Endothelial cell of umbilical vein (primary cell): ENCODE measurements at regions not wholly inside any gene's neighbourhood (a gene's known extent, or its start where the extent isn't known, plus 50 kb on each side); places are given as distances from the start of the nearest gene placed in this dataset.

Source experiments
- BruUV-seq: library from RNA; stranded (reverse); fragments of 400-500 nt; replicated peaks from 2 replicates; lab custom pipeline; 2021; lab: Mats Ljungman, UMichigan
- CTCF ChIA-PET: fragments of 300-600, 350-600 bp; sonication (Branson Sonifier 250); formaldehyde crosslinking; loops from one replicate; lab custom pipeline; 2021; ENCODE audit warnings: antibody characterized with exemption, inconsistent platforms; lab: Charles Lee
- POLR2A ChIA-PET: fragments of 300-600, 350-600 bp; sonication (Branson Sonifier 250); formaldehyde crosslinking; loops from one replicate; lab custom pipeline; 2021; ENCODE audit warnings: antibody characterized with exemption, inconsistent platforms; lab: Charles Lee
- DNase-seq: peaks from one replicate; pipeline ENCODE4 v3.0.0-alpha.2; 2011; ENCODE audit warnings: low read depth, low spot score
- FAIRE-seq: peaks from 2 replicates; lab custom pipeline; 2011; peaks lifted over from hg19 to GRCh38; lab: Jason Lieb, UNC
- H2AFZ ChIP-seq: 2 replicates; pipeline ENCODE4 v1.6.0; 2012; ENCODE audit warnings: low read depth, low read length, control low read depth, inconsistent platforms
- H3K27ac ChIP-seq: 2 replicates; pipeline ENCODE4 v1.5.1; 2011; ENCODE audit warnings: low read depth, mild to moderate bottlenecking, control low read depth, low read length, moderate library complexity; ENCODE audit not compliant: insufficient read depth
- H3K27me3 ChIP-seq, 2 experiments: 2 replicates each; pipeline versions ENCODE4 v1.6.0 to v1.6.1; 2011; ENCODE audit warnings: low read length in 2 of 2, mixed read lengths in 1 of 2; ENCODE audit not compliant: control insufficient read depth in 2 of 2, insufficient read depth in 2 of 2
- H3K36me3 ChIP-seq, 2 experiments: 2 replicates in 1 of 2; 3 replicates in 1 of 2; pipeline ENCODE4 v1.5.1; 2011; ENCODE audit warnings: low read length in 2 of 2, mild to moderate bottlenecking in 1 of 2, moderate library complexity in 1 of 2; ENCODE audit not compliant: control insufficient read depth in 2 of 2, insufficient read depth in 2 of 2; ENCODE audit errors: extremely low read depth in 1 of 2
- H3K4me1 ChIP-seq: 3 replicates; pipeline ENCODE4 v1.5.1; 2011; ENCODE audit warnings: mild to moderate bottlenecking, low read length; ENCODE audit not compliant: control insufficient read depth, insufficient read depth; ENCODE audit errors: extremely low read depth
- H3K4me2 ChIP-seq: 2 replicates; pipeline ENCODE4 v1.6.1; 2011; ENCODE audit warnings: low read length, control low read depth, mixed read lengths; ENCODE audit not compliant: insufficient read depth
- H3K4me3 ChIP-seq, 3 experiments: fragments of 200-600 bp in 1 of 3; sonication (generic), shearing (Covaris generic) in 1 of 3; replicated peaks in 1 of 3; 2 replicates each; pipeline ENCODE4 v1.5.1; 2011 to 2016; ENCODE audit warnings: control low read depth in 3 of 3, low read length in 3 of 3, mild to moderate bottlenecking in 2 of 3, inconsistent platforms in 1 of 3, low read depth in 1 of 3, moderate library complexity in 1 of 3; ENCODE audit not compliant: insufficient read depth in 1 of 3
- H3K79me2 ChIP-seq: 2 replicates; pipeline ENCODE4 v1.6.0; 2012; ENCODE audit warnings: low read length, inconsistent platforms; ENCODE audit not compliant: control insufficient read depth, insufficient read depth
- H3K9ac ChIP-seq: replicated peaks from 2 replicates; pipeline ENCODE3; 2011; ENCODE audit warnings: low read length, control low read depth; ENCODE audit not compliant: insufficient read depth; ENCODE audit errors: extremely low read depth
- H3K9me1 ChIP-seq: replicated peaks from 3 replicates; pipeline ENCODE4 v1.6.0; 2011; ENCODE audit warnings: mild to moderate bottlenecking, low read length; ENCODE audit not compliant: control insufficient read depth, insufficient read depth; ENCODE audit errors: extremely low read depth
- H3K9me3 ChIP-seq: replicated peaks from 2 replicates; pipeline ENCODE4 v1.5.1; 2012; ENCODE audit warnings: low read length, inconsistent platforms; ENCODE audit not compliant: control insufficient read depth, insufficient read depth
- H4K20me1 ChIP-seq: replicated peaks from 2 replicates; pipeline ENCODE3; 2011; ENCODE audit warnings: mild to moderate bottlenecking, low read length; ENCODE audit not compliant: control insufficient read depth, insufficient read depth; ENCODE audit errors: extremely low read depth
- EZH2 ChIP-seq: IDR thresholded peaks from 2 replicates; pipeline ENCODE4 v1.6.1; 2012; ENCODE audit warnings: borderline replicate concordance, low read depth, mild to moderate bottlenecking, moderate library complexity, low read length, inconsistent platforms; ENCODE audit not compliant: severe bottlenecking
- FOS ChIP-seq: IDR thresholded peaks from 2 replicates; pipeline ENCODE4 v1.6.1; 2011; ENCODE audit warnings: mild to moderate bottlenecking, low read length, moderate library complexity, borderline replicate concordance; ENCODE audit not compliant: insufficient read depth
- GATA2 ChIP-seq: IDR thresholded peaks from 2 replicates; pipeline ENCODE4 v1.7.0; 2011; ENCODE audit warnings: low read depth, mild to moderate bottlenecking, moderate library complexity, mixed read lengths, low read length; ENCODE audit not compliant: insufficient read length, insufficient read depth
- JUN ChIP-seq: IDR thresholded peaks from 2 replicates; pipeline ENCODE4 v1.6.1; 2011; ENCODE audit warnings: borderline replicate concordance, low read depth; ENCODE audit not compliant: insufficient read length, insufficient read depth
- MYC ChIP-seq: IDR thresholded peaks from one replicate; pipeline ENCODE4 v1.6.1; 2011; ENCODE audit warnings: mild to moderate bottlenecking, low read depth, low read length
- POLR2A ChIP-seq: IDR thresholded peaks from 2 replicates; pipeline ENCODE4 v1.6.1; 2012; ENCODE audit warnings: low read depth, mild to moderate bottlenecking, control low read depth, low read length
- POLR2AphosphoS5 ChIP-seq: IDR thresholded peaks from 2 replicates; pipeline ENCODE4 v1.6.1; 2012; ENCODE audit warnings: low read depth, mild to moderate bottlenecking, control low read depth, low read length, moderate library complexity; ENCODE audit not compliant: insufficient read depth
- dilution Hi-C: fragments of 300-500 bp; cut with MboI; formaldehyde crosslinking; loops from one replicate; pipeline ENCODE4 v1.15.0; 2019; ENCODE audit warnings: low sequenced_read_pairs; ENCODE audit not compliant: extremely low pct_ligation_motif_present
- intact Hi-C: fragments of 100-400 bp; cut with micrococcal nuclease; formaldehyde crosslinking; loops from one replicate; pipeline ENCODE4 v1.10.0; 2022
- TF ChIP-seq, protein P1 (sequence below), 2 donors: IDR thresholded peaks; 1 replicate in 1 of 2; 2 replicates in 1 of 2; pipeline ENCODE4 v1.5.1; 2011; ENCODE audit warnings: low read length in 2 of 2, mild to moderate bottlenecking in 2 of 2, moderate library complexity in 2 of 2, control low read depth in 1 of 2, inconsistent platforms in 1 of 2, low read depth in 1 of 2; ENCODE audit not compliant: insufficient read depth in 1 of 2; ENCODE audit errors: extremely low read depth in 1 of 2
- TF ChIP-seq, protein P2 (sequence below): IDR thresholded peaks from 2 replicates; pipeline ENCODE4 v1.6.1; 2011; ENCODE audit not compliant: insufficient read depth, insufficient read length

DNA sequence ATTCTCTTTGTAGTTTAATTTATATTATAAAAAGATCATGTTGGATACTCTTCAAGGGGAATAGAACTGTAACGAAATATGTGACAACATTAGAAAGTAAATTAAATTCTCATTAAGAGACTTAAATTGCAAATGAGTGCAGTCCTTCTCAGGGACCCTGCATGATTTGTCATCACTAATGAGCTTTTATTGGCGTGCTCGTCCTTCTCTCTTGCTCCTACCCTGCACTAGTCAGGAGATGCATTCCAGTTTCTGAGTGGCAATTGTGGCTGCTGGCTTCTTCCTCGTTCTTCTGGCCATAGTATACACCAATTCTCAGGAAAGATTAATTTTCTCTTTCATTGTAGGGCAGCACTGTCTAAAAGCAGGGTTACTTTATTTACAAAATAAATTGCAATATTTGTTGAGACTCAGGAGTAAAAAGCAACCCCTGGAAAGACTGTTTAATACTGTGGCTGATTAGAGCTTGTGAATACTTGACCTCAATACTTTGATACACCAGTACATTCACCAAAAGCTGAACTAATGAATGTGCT, 376.3 kb upstream of the CHD1 start:
- dilution Hi-C loops = no loop called here

More for the DNA sequence above, 376.3 kb upstream of the CHD1 start:
- DNase-seq (no peak), FAIRE-seq (no peak)
- no peaks in the 10 kb centered on the region for H3K79me2 ChIP-seq
- intact Hi-C loops = no loop called here
- no peaks in the 10 kb centered on the region for H3K9me1 ChIP-seq
- H2AFZ ChIP-seq = no peak overlapping the region
- H3K4me1 ChIP-seq = no peaks in the 10 kb centered on the region
- H3K9ac ChIP-seq = no peak overlapping the region
- H4K20me1 ChIP-seq = no peaks in the 10 kb centered on the region
- no peak overlapping the region for H3K4me2 ChIP-seq
- ChIA-PET POLR2A (no interaction called here), CTCF (no interaction called here)
- no peaks in the 10 kb centered on the region for H3K36me3 ChIP-seq
- no peak overlapping the region for H3K27ac ChIP-seq
- no peaks in the 10 kb centered on the region for H3K27me3 ChIP-seq
- no peak overlapping the region for H3K4me3 ChIP-seq
- no TSS peak for BruUV-seq
- no peaks in the 10 kb centered on the region for H3K9me3 ChIP-seq
- TF ChIP-seq, protein P1, sequence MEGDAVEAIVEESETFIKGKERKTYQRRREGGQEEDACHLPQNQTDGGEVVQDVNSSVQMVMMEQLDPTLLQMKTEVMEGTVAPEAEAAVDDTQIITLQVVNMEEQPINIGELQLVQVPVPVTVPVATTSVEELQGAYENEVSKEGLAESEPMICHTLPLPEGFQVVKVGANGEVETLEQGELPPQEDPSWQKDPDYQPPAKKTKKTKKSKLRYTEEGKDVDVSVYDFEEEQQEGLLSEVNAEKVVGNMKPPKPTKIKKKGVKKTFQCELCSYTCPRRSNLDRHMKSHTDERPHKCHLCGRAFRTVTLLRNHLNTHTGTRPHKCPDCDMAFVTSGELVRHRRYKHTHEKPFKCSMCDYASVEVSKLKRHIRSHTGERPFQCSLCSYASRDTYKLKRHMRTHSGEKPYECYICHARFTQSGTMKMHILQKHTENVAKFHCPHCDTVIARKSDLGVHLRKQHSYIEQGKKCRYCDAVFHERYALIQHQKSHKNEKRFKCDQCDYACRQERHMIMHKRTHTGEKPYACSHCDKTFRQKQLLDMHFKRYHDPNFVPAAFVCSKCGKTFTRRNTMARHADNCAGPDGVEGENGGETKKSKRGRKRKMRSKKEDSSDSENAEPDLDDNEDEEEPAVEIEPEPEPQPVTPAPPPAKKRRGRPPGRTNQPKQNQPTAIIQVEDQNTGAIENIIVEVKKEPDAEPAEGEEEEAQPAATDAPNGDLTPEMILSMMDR (IDR thresholded peaks at IDR 0.05; ENCODE audit: extremely low read depth in 1 of 2, insufficient read depth in 1 of 2, low read depth in 1 of 2, low read length in 2 of 2) = no peak
- TF ChIP-seq JUN = no peak
- no peak for TF ChIP-seq FOS
- TF ChIP-seq GATA2 = no peak
- TF ChIP-seq MYC = no peak
- TF ChIP-seq, protein P2, sequence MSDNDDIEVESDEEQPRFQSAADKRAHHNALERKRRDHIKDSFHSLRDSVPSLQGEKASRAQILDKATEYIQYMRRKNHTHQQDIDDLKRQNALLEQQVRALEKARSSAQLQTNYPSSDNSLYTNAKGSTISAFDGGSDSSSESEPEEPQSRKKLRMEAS = no peak
- no peak for TF ChIP-seq POLR2AphosphoS5
- no peak for TF ChIP-seq EZH2
- TF ChIP-seq POLR2A = no peak
